ENCODE measurements at regions not wholly inside any gene's neighbourhood (a gene's known extent, or its start where the extent isn't known, plus 50 kb on each side); places are given as distances from the start of the nearest gene placed in this dataset.

DNA sequence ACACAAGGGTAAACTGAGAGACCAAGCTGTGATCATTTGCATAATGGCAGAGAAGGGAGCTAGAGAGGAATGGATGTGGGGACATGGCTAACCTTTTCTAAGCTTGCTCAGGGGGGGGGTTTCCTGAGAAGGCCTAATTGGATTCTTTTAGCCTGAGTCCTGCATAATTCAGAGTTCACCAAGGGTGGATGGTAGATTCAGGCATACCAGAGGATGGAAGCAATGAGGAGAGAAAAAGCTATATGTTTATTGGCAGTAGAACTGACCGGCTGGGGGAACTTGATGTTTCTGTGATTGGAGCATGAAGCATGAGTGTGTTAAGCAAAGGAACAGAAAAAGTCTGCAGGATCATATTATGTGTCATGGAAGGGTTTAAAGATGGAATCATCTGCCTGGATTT lies 65.9 kb upstream of the KLF12 start:
- H3K27ac ChIP-seq: no peak overlapping the region
- TF ChIP-seq, protein P1, sequence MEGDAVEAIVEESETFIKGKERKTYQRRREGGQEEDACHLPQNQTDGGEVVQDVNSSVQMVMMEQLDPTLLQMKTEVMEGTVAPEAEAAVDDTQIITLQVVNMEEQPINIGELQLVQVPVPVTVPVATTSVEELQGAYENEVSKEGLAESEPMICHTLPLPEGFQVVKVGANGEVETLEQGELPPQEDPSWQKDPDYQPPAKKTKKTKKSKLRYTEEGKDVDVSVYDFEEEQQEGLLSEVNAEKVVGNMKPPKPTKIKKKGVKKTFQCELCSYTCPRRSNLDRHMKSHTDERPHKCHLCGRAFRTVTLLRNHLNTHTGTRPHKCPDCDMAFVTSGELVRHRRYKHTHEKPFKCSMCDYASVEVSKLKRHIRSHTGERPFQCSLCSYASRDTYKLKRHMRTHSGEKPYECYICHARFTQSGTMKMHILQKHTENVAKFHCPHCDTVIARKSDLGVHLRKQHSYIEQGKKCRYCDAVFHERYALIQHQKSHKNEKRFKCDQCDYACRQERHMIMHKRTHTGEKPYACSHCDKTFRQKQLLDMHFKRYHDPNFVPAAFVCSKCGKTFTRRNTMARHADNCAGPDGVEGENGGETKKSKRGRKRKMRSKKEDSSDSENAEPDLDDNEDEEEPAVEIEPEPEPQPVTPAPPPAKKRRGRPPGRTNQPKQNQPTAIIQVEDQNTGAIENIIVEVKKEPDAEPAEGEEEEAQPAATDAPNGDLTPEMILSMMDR (conservative IDR thresholded peaks at IDR 0.05): no peak

DNA sequence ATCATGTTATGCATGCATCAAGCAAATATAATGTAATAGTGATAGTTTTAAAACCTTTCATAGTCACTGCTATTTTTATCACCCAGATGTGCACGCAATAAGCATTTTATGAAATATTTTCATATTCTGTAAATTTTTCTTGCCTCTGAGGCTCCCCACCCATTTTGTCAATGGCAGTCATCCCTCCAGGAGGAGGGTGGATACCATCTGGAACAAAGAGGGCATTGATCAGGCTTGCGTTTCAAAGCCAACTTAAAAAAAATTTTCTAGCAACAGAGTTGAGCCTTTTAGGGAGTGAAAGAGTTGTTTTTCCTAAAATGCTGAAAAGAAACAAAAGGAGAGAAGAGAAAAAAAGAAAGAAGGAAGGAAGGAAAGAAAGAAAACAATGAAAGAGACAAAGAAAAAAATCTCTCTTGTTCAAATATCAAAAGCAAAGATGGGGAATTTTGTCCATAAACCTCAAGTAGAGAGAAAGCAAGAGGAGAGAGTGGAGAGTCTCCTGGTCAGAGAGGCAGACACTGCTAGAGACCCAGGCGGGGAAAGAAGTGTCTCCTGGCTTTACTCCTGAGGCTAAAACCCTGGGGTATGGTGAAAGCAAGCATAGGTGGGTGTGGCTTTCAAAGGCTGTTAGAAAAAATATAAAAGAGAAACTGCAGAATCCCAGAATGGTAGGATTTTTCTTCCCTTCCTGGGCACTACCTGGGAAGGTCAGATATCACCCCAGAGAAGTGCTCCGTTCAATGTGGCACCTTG lies 63.6 kb upstream of the KLF12 start:
- no peak overlapping the region for H3K27ac ChIP-seq

DNA sequence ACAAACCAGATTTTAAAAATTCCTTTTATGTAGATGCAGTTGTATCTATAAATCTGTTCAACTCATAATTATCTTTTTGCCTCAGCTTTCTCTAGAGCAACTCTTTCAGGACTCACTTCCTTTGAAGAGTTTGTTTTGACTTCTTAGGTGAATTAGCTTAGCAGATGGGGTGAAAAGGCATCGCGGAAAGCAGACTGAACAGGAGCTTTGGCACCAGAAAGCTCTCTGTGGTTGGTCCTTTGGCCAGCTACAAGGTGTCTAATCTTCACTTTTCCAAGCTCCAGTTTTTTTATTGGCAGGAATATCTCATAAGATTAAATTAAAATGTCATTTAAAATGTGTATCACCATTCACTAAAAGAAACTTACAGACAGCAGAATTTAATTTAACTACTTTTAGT lies 60.6 kb upstream of the KLF12 start:
- TF ChIP-seq, protein P1 (conservative IDR thresholded peaks at IDR 0.05): no peak
- no peak overlapping the region for H3K27ac ChIP-seq

More for the DNA sequence above, 63.6 kb upstream of the KLF12 start:
- TF ChIP-seq, protein P1 (conservative IDR thresholded peaks at IDR 0.05): no peak

DNA sequence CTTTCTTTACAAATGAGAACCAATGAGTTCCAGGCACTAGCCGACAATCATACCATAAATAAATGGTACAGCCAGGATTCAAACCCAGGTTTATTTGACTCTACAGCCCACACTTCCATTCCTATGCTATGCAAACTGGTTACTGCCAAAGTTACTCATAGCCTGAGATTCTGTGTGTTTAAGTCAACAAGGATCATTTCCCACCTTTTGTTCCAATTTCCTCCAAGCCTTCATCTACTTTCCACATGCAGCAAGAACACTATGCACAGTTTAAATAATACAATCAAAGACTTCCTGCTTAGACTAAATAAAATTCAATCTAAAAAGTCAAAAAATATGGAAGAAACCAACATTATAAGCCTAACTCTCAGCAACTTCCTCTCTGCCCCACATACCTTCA lies 59.2 kb upstream of the KLF12 start:
- H3K27ac ChIP-seq: no peak overlapping the region
- TF ChIP-seq, protein P1 (conservative IDR thresholded peaks at IDR 0.05): no peak

DNA sequence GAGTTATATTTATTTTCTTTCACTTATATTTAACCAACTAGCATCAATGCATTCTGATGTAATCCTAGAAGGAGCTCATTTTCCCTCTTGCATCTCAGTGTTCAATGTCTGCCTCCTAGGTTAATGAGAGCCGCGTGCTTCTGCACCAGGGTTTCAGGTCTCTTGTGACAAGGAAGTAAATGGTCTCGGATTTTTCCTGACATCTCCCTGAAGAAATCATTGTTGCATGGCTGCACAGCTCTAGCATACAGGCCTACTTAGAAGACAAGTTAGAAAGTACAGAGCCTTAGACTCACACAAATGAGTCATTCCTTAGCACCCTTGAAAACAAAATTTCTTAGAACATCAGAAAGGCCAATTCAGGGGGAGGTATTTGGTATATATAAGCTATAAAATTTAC lies 57.2 kb upstream of the KLF12 start:
- H3K27ac ChIP-seq: no peak overlapping the region
- TF ChIP-seq, protein P1 (conservative IDR thresholded peaks at IDR 0.05): no peak

DNA sequence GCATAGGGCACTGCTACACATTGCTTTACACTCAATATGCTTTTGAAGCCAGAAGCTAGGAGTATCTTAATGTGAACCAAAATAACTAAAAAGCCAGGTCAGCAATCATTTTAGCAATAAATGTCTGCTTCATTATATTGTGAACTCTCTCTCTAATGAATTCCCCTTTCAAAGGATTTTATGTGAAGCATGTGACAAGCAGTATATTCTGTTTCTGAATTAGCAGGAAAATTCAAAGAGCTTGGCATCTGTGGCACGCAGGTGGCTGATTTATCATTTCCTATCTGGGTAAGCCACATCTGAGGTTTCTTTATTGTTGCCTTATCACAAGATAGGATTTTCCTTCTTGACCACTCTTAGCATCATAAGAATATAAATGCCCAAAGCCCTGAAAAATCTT lies 56.8 kb upstream of the KLF12 start:
- no peak overlapping the region for H3K27ac ChIP-seq
- TF ChIP-seq, protein P1 (conservative IDR thresholded peaks at IDR 0.05): no peak

DNA sequence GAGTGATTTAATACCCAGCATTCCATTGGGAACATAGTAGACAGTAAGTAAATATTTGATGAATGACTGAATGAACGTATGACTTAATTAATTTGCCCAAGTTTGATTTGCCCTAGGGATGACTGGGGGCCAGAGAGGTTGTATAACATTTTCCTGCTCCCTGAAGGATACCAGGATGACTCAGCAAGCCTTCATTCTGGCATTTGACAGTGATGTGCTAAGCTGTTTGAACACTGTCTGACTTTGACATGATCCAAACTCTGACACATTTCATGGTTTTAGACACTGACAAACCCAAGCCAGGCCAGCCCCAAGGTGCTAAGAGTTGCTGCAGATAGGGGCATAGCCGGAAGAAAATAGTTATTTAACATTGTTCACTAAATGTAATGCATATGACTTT lies 53.4 kb upstream of the KLF12 start:
- no peak overlapping the region for H3K27ac ChIP-seq
- TF ChIP-seq, protein P1 (conservative IDR thresholded peaks at IDR 0.05): no peak
